ENCODE measurements at regions not wholly inside any gene's neighbourhood (a gene's known extent, or its start where the extent isn't known, plus 50 kb on each side); places are given as distances from the start of the nearest gene placed in this dataset.
A peak's percentile ranks its signal among the peaks of the same experiment; 100 is the strongest.

- TF ChIP-seq ZNF430 (CRISPR knock-in tag; IDR thresholded peaks at IDR 0.05) = peak; percentile 73; the same call in 1 of the 2 replicates
- no peak for TF ChIP-seq PREB (CRISPR knock-in tag; IDR thresholded peaks at IDR 0.05)
- TF ChIP-seq ASH2L (IDR thresholded peaks at IDR 0.05; ENCODE audit: insufficient read length, low read depth, low read length) = peak; percentile 11
- TF ChIP-seq CREB3 (CRISPR knock-in tag; IDR thresholded peaks at IDR 0.05) = no peak
- TF ChIP-seq NFAT5 (CRISPR knock-in tag; IDR thresholded peaks at IDR 0.05) = no peak
- no peak for TF ChIP-seq ZNF775 (CRISPR knock-in tag; IDR thresholded peaks at IDR 0.05; ENCODE audit: borderline replicate concordance)
- peak; percentile 80 for TF ChIP-seq ZMYM4 (CRISPR knock-in tag; IDR thresholded peaks at IDR 0.05)
- TF ChIP-seq RBM39 (IDR thresholded peaks at IDR 0.05; ENCODE audit: low read depth, low read length, poor library complexity, severe bottlenecking) = no peak
- peak; percentile 99 for TF ChIP-seq ZNF772 (CRISPR knock-in tag; IDR thresholded peaks at IDR 0.05)
- 0 out of 2 replicates have a peak, but pooled peaks have one; percentile 3 for TF ChIP-seq MXD1 (CRISPR knock-in tag; IDR thresholded peaks at IDR 0.05)
- TF ChIP-seq SP5 (CRISPR knock-in tag; IDR thresholded peaks at IDR 0.05; ENCODE audit: borderline replicate concordance, low read depth) = peak; percentile 98
- TF ChIP-seq TRAFD1 (CRISPR knock-in tag; IDR thresholded peaks at IDR 0.05; ENCODE audit: borderline replicate concordance) = no peak; the same call in 1 of the 2 replicates
- peak; percentile 89 for TF ChIP-seq ZKSCAN8 (CRISPR knock-in tag; IDR thresholded peaks at IDR 0.05; ENCODE audit: borderline replicate concordance)
- TF ChIP-seq ZNF274 (CRISPR knock-in tag; IDR thresholded peaks at IDR 0.05) = 0 out of 2 replicates have a peak, but pooled peaks have one; percentile 46
- TF ChIP-seq FOXP1 (IDR thresholded peaks at IDR 0.05) = peak; percentile 82
- peak; percentile 98 for TF ChIP-seq FOXP1 (CRISPR knock-in tag; IDR thresholded peaks at IDR 0.05)
- peak; percentile 92 for TF ChIP-seq RCOR2 (CRISPR knock-in tag; IDR thresholded peaks at IDR 0.05)
- no peak for TF ChIP-seq ZNF256 (CRISPR knock-in tag; conservative IDR thresholded peaks at IDR 0.05)
These were observed 146.1 kb downstream of the SEC14L1 start (continued) for GRCh38 chr17:77286641-77287431.

Data from HepG2 (cell line).